ENCODE measurements at regions not wholly inside any gene's neighbourhood (a gene's known extent, or its start where the extent isn't known, plus 50 kb on each side); places are given as distances from the start of the nearest gene placed in this dataset.

DNA sequence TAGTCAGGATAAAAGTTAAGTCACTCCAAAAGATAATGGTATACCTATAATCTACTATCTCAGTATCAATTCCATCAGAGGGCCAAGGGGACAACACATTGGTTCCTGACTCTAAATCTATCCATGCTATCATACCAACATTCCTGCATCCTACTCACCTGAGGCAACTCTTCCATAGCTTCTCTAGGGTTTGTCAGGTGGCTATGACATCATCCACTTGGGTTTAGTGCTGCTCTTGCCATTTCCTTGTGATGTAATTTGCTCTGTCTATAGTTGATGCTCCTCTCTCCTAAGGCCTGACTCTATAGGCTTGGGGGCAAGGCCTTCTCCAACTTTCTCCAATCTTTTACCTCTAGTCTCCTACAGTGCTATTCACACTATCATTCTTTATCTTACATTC, 139.9 kb upstream of the FSHR start:
- H3K27ac ChIP-seq (ENCODE audit: insufficient read length, low read depth, low read length) = no peak overlapping the region
- Mint-ChIP-seq H3K9me3 (no peaks in the 10 kb centered on the region; a peak in 1 of 5 replicates), H3K27me3 (ENCODE audit: low read depth) (no peaks in the 10 kb centered on the region), H3K27ac (no peak overlapping the region), H3K4me3 (no peak overlapping the region), H3K36me3 (ENCODE audit: insufficient read depth in 1 of 3, low read depth in 3 of 3) (no peaks in the 10 kb centered on the region), H3K4me1 (peaks cover 8 to 10% of the 10 kb centered on the region in 2 experiments)
- DNase-seq = no peak
- no peak overlapping the region for H2BK5ac ChIP-seq (ENCODE audit: insufficient read length, low read length)
- no peak overlapping the region for H3K4ac ChIP-seq (ENCODE audit: low read depth, low read length)
- no peak overlapping the region for H3K9ac ChIP-seq (ENCODE audit: extremely low read depth, insufficient read length, low read length)
- H2BK120ac ChIP-seq (ENCODE audit: low read depth, low read length, poor library complexity, severe bottlenecking) = no peak overlapping the region
- no peak overlapping the region for H4K5ac ChIP-seq (ENCODE audit: insufficient read length, low read depth, low read length)
- no peak overlapping the region for H4K91ac ChIP-seq (ENCODE audit: insufficient read length, low read depth, low read length)
- no peak overlapping the region for H2AFZ ChIP-seq (ENCODE audit: low read length)
- H4K8ac ChIP-seq (replicated peaks; ENCODE audit: insufficient read length, low read depth, low read length) = no peak overlapping the region
- H3K79me2 ChIP-seq (ENCODE audit: insufficient read depth, low read length) = no peaks in the 10 kb centered on the region
- H3K23ac ChIP-seq (ENCODE audit: insufficient read length, low read depth, low read length) = no peak overlapping the region
- no peaks in the 10 kb centered on the region for H3K4me1 ChIP-seq (ENCODE audit: insufficient read depth, low read length)
- no peaks in the 10 kb centered on the region for H3K23me2 ChIP-seq (ENCODE audit: insufficient read length, low read depth, low read length, poor library complexity, severe bottlenecking)
- no peak overlapping the region for H3K56ac ChIP-seq (ENCODE audit: insufficient read length, low read depth, low read length)
- no peak overlapping the region for H3T11ph ChIP-seq (ENCODE audit: low read length)
- no peaks in the 10 kb centered on the region for H3K79me1 ChIP-seq (ENCODE audit: insufficient read depth, low read depth, low read length, poor library complexity, severe bottlenecking)
- no peak overlapping the region for H3K18ac ChIP-seq (ENCODE audit: insufficient read length, low read depth, low read length)
- H2AK5ac ChIP-seq (ENCODE audit: insufficient read length, low read length) = no peak overlapping the region
- no peaks in the 10 kb centered on the region for H3K9me3 ChIP-seq (ENCODE audit: control insufficient read depth, low read depth, low read length)
- no peaks in the 10 kb centered on the region for H4K20me1 ChIP-seq (ENCODE audit: control insufficient read depth, insufficient read depth, insufficient read length)
- H2BK15ac ChIP-seq (ENCODE audit: low read depth, low read length) = no peak overlapping the region
- no peak overlapping the region for H2BK20ac ChIP-seq (ENCODE audit: low read depth, low read length, poor library complexity, severe bottlenecking)
- no peak overlapping the region for H2BK12ac ChIP-seq (ENCODE audit: insufficient read length, low read depth, low read length)
- no peak overlapping the region for H3K4me2 ChIP-seq (ENCODE audit: insufficient read depth, insufficient read length, low read length)
- no peaks in the 10 kb centered on the region for H3K27me3 ChIP-seq (ENCODE audit: insufficient read depth, low read length)
- TF ChIP-seq, protein P1, sequence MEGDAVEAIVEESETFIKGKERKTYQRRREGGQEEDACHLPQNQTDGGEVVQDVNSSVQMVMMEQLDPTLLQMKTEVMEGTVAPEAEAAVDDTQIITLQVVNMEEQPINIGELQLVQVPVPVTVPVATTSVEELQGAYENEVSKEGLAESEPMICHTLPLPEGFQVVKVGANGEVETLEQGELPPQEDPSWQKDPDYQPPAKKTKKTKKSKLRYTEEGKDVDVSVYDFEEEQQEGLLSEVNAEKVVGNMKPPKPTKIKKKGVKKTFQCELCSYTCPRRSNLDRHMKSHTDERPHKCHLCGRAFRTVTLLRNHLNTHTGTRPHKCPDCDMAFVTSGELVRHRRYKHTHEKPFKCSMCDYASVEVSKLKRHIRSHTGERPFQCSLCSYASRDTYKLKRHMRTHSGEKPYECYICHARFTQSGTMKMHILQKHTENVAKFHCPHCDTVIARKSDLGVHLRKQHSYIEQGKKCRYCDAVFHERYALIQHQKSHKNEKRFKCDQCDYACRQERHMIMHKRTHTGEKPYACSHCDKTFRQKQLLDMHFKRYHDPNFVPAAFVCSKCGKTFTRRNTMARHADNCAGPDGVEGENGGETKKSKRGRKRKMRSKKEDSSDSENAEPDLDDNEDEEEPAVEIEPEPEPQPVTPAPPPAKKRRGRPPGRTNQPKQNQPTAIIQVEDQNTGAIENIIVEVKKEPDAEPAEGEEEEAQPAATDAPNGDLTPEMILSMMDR (conservative IDR thresholded peaks at IDR 0.05) = no peak
- H3K14ac ChIP-seq (ENCODE audit: insufficient read depth, low read length) = no peak overlapping the region
